Ovary (tissue), 3 donors: ENCODE measurements at regions not wholly inside any gene's neighbourhood (a gene's known extent, or its start where the extent isn't known, plus 50 kb on each side); places are given as distances from the start of the nearest gene placed in this dataset.

Experiments
- EP300 ChIP-seq: sonication (generic); formaldehyde crosslinking; IDR thresholded peaks from one replicate; pipeline ENCODE4 v1.6.1; 2017; ENCODE audit warnings: antibody characterized with exemption
- POLR2A ChIP-seq: fragments of 450-650 bp; IDR thresholded peaks from one replicate; pipeline ENCODE4 v1.6.1; 2017; ENCODE audit warnings: antibody characterized with exemption, mild to moderate bottlenecking, moderate library complexity
- TF ChIP-seq, protein P1 (sequence below), 3 donors: fragments of 450-650 bp in 2 of 3; fragments of 200-600 bp in 1 of 3; IDR thresholded peaks; one replicate each; pipeline versions ENCODE4 v1.5.1 to v1.8.0; 2016 to 2022; ENCODE audit warnings: antibody characterized with exemption in 3 of 3, mild to moderate bottlenecking in 1 of 3
- donor health status: DM: no; HTN: no; CAD: no.

- TF ChIP-seq POLR2A: no peak
- TF ChIP-seq, protein P1, sequence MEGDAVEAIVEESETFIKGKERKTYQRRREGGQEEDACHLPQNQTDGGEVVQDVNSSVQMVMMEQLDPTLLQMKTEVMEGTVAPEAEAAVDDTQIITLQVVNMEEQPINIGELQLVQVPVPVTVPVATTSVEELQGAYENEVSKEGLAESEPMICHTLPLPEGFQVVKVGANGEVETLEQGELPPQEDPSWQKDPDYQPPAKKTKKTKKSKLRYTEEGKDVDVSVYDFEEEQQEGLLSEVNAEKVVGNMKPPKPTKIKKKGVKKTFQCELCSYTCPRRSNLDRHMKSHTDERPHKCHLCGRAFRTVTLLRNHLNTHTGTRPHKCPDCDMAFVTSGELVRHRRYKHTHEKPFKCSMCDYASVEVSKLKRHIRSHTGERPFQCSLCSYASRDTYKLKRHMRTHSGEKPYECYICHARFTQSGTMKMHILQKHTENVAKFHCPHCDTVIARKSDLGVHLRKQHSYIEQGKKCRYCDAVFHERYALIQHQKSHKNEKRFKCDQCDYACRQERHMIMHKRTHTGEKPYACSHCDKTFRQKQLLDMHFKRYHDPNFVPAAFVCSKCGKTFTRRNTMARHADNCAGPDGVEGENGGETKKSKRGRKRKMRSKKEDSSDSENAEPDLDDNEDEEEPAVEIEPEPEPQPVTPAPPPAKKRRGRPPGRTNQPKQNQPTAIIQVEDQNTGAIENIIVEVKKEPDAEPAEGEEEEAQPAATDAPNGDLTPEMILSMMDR (IDR thresholded peaks at IDR 0.05): no peak
- TF ChIP-seq EP300: no peak
These were observed 278.5 kb upstream of the HNRNPA3 start for GRCh38 chr2:176934131-176934530.
